ENCODE measurements at regions not wholly inside any gene's neighbourhood (a gene's known extent, or its start where the extent isn't known, plus 50 kb on each side); places are given as distances from the start of the nearest gene placed in this dataset.

GRCh38 chr6:156378853-156379252 is 398.3 kb upstream of the ARID1B start:
- H3K27ac Mint-ChIP-seq (ENCODE audit: unreplicated experiment) = no peak overlapping the region
- no peaks in the 10 kb centered on the region for H3K36me3 Mint-ChIP-seq (ENCODE audit: low read depth, unreplicated experiment)

GRCh38 chr6:156376091-156376490 is 401.1 kb upstream of the ARID1B start:
- no peak for DNase-seq (ENCODE audit: low spot score)
- Mint-ChIP-seq H3K4me1 (ENCODE audit: unreplicated experiment) (no peaks in the 10 kb centered on the region), H3K4me3 (ENCODE audit: unreplicated experiment) (no peak overlapping the region), H3K27me3 (ENCODE audit: unreplicated experiment) (peaks cover 2% of the 10 kb centered on the region), H3K27ac (ENCODE audit: unreplicated experiment) (no peak overlapping the region), H3K36me3 (ENCODE audit: low read depth, unreplicated experiment) (no peaks in the 10 kb centered on the region), H3K9me3 (ENCODE audit: unreplicated experiment) (no peaks in the 10 kb centered on the region)
- TF ChIP-seq CTCF (IDR thresholded peaks at IDR 0.05; ENCODE audit: unreplicated experiment) = no peak

More at GRCh38 chr6:156378853-156379252, 398.3 kb upstream of the ARID1B start:
- Mint-ChIP-seq H3K27me3 (ENCODE audit: unreplicated experiment) (no peaks in the 10 kb centered on the region), H3K4me3 (ENCODE audit: unreplicated experiment) (no peak overlapping the region), H3K4me1 (ENCODE audit: unreplicated experiment) (no peaks in the 10 kb centered on the region), H3K9me3 (ENCODE audit: unreplicated experiment) (no peaks in the 10 kb centered on the region)
- no peak for DNase-seq (ENCODE audit: low spot score)
- TF ChIP-seq CTCF (IDR thresholded peaks at IDR 0.05; ENCODE audit: unreplicated experiment) = no peak

- H3K4me3 Mint-ChIP-seq (ENCODE audit: unreplicated experiment) = no peak overlapping the region
- no peaks in the 10 kb centered on the region for H3K27me3 Mint-ChIP-seq (ENCODE audit: unreplicated experiment)
- TF ChIP-seq CTCF (IDR thresholded peaks at IDR 0.05; ENCODE audit: unreplicated experiment) = peak; percentile 79
- peak; percentile 54 for DNase-seq (ENCODE audit: low spot score)
- H3K4me1 Mint-ChIP-seq (ENCODE audit: unreplicated experiment) = no peaks in the 10 kb centered on the region
- H3K36me3 Mint-ChIP-seq (ENCODE audit: low read depth, unreplicated experiment) = no peaks in the 10 kb centered on the region
- H3K9me3 Mint-ChIP-seq (ENCODE audit: unreplicated experiment) = no peaks in the 10 kb centered on the region
- H3K27ac Mint-ChIP-seq (ENCODE audit: unreplicated experiment) = no peak overlapping the region
These were observed 417.3 kb upstream of the ARID1B start for GRCh38 chr6:156359912-156360311.

- no peaks in the 10 kb centered on the region for H3K9me3 Mint-ChIP-seq (ENCODE audit: unreplicated experiment)
These were observed 424.3 kb upstream of the ARID1B start for GRCh38 chr6:156352861-156353260.

More at GRCh38 chr6:156352861-156353260, 424.3 kb upstream of the ARID1B start:
- DNase-seq (ENCODE audit: low spot score) = no peak
- Mint-ChIP-seq H3K27me3 (ENCODE audit: unreplicated experiment) (no peaks in the 10 kb centered on the region), H3K27ac (ENCODE audit: unreplicated experiment) (no peak overlapping the region), H3K36me3 (ENCODE audit: low read depth, unreplicated experiment) (no peaks in the 10 kb centered on the region), H3K4me3 (ENCODE audit: unreplicated experiment) (no peak overlapping the region), H3K4me1 (ENCODE audit: unreplicated experiment) (no peaks in the 10 kb centered on the region)
- no peak for TF ChIP-seq CTCF (IDR thresholded peaks at IDR 0.05; ENCODE audit: unreplicated experiment)

Measured in endothelial cell (in vitro differentiated cells).